Inflammatory macrophage treated with lipopolysaccharide for 1 hour (primary cell): ENCODE measurements at regions not wholly inside any gene's neighbourhood (a gene's known extent, or its start where the extent isn't known, plus 50 kb on each side); places are given as distances from the start of the nearest gene placed in this dataset.
"Not testable (repeated sequence)": the region's sequence is repeated elsewhere in the genome, so short reads cannot be mapped to it uniquely, and the experiment has no call there.

ENCODE experiments used
- DNase-seq, 2 donors: peaks; one replicate each; pipeline ENCODE4 v3.0.0-alpha.2; 2020 to 2022

DNA sequence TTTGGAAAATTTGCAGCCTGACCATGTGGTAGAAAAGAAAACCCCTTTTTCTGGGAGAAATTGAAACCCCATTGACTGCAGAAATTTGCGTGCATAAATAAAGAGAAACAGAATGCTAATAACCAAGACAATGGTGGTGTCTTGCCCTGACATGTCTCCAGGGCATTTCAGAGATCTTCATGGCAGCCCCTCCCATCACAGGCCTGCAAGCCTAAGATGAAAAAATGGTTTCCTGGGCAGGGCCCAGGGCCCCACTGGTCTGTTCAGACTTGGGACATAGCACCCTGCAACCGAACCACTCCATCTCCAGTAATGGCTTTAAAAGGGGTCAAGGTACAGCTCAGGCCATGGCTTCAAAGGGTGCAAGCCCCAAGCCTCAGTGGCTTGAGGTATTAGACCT, 71.6 kb upstream of the SGIP1 start:
- no peak for DNase-seq

DNA sequence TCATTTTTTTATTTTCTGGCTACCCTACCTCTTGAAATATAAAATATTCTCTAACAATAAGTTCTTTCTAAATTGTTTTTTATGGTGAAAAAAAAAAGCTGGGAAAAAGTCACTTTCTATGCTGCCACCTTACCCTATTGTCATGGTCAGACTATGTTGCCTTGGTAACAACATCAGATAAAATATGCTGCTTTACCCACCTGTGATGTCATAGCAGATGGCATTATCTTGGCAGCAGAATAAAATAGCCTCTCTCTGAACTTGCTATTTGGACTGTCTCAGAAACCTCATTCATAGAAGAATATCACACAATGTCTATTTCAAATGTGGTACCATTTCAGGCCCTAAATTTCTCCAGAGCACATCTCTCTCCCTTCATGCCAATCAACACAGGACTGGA, 69.6 kb upstream of the SGIP1 start:
- no peak for DNase-seq

DNA sequence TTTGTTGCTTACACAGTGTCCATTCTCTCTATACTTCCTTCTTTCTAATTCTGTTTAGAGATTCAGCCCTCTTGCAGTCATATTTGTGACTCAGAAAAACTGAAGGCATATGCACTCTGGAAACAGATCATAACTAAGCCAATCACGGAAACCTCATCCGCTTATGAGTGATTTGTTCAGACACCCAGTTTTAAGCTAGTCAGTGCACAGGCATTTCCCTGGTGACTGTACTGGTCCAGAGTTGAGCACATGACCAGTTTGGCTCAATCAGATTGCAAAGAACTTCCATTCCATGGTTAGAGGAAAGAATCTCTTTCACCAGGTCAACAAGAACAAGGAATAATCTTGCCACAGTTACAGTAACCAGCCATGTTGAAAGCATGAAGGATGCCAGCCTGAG, 69.2 kb upstream of the SGIP1 start:
- no peak for DNase-seq

DNA sequence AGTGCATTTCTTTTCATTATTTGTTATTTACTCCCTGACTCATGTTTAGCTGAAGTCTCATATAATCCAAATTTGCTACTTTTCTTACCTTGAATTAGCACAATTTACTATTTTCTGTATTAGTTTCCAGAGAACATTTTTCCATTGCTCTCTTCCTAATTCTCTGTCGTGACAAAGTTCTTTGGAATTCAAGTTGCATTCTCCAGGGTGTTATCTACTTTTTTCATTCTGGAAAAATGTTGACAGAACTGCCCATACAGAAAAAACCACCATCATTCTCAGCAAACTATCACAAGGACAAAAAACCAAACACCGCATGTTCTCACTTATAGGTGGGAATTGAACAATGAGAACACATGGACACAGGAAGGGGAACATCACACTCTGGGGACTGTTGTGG, 67.3 kb upstream of the SGIP1 start:
- DNase-seq = not testable (repeated sequence)

DNA sequence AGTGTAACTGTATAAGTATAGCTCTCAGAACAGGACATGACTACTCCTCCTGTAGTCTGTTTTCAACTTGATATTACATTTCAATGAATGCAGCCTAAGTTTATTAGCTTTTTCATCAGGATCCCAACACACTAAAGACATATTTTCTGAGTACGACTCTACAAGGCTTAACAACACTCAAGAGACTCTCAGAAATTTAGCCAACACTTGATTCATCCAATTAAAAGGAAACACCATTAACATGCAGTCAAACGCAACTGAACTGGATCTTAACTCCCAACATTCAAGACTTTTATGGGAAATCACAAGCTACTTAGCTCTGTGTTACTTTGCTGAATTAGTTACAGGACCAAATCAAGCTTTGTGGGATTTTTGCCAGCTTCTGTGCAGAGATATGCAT, 65.2 kb upstream of the SGIP1 start:
- no peak for DNase-seq

DNA sequence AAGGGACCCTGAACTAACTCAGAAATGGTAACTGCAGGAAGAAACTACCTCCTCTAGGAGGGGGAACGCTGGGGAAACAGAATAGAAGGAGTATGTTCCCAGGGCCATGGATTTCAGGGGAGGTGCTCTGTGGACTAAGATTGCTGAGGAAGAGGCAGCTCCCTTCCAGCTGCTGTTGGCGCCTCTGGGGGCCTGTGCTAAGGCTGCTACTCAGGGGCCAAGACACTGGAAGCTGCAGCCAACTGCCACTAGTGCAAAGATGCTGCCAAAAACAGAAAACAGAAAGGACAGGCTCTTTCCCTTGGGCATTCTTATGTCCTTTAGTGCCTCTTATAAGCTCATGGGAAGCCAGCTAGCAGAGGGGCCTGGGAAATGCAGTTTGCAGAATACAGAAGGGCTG, 58.0 kb upstream of the SGIP1 start:
- no peak for DNase-seq

DNA sequence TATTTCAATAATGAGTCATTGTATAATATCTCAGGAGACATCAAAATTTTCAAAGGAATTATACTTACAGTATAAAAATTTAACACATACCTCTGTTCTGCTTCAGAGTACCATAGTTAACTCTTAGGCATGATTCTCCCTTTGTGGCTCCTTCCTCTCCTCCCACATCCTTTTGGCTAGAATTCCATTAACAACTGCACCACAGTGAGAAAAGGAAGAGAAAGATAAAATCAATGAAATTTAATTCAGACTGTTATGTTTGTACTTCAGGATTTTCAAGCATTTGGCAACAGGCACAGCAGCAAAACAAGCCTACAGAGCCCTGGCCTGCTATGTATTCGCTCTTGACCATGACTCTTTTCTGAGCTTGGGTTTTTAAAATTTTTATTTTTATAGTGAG, 57.2 kb upstream of the SGIP1 start:
- DNase-seq = no peak

DNA sequence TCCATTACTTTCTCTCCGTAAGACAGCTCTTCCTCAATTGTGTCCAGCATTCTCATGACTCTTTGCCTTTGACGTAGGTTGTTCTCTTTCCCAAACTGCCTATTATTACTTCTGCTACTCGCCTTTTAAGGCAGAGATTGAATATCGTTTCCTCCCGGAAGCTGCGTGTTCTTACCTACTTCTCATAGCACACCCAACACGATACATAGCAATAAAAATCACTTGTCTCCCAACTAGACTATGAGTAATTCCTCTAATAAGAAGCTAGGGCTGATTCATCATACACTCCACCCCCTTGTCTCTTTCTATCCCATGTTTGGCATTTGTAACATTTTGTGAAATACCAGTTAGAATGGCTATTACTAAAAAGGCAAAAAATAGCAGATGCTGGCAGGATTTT, 55.8 kb upstream of the SGIP1 start:
- no peak for DNase-seq

DNA sequence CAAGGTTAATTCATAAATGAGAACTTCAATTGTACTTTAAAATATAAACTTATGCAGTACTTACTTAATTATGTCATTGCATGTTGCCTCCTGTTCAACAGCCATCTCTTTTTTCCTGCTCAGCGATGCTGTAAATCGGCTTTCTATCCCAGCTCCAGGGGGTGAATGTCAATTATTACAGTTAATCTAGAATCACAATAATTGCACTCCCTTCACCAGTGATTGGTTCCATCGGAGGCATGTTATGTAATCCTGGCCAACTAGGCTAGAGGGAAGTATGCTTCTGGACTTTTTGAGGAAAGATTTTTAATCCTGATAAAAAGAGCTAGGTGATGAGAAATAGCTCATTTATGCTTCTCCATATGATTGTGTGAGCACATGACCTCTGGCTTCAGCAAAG, 53.8 kb upstream of the SGIP1 start:
- no peak for DNase-seq

DNA sequence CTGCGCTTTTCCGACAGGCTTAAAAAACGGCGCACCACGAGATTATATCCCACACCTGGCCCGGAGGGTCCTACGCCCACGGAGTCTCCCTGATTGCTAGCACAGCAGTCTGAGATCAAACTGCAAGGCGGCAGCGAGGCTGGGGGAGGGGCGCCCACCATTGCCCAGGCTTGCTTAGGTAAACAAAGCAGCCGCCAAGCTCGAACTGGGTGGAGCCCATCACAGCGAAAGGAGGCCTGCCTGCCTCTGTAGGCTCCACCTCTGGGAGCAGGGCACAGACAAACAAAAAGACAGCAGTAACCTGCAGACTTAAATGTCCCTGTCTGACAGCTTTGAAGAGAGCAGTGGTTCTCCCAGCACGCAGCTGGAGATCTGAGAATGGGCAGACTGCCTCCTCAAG, 52.7 kb upstream of the SGIP1 start:
- DNase-seq = not testable (repeated sequence)
